ENCODE measurements at regions not wholly inside any gene's neighbourhood (a gene's known extent, or its start where the extent isn't known, plus 50 kb on each side); places are given as distances from the start of the nearest gene placed in this dataset.

DNA sequence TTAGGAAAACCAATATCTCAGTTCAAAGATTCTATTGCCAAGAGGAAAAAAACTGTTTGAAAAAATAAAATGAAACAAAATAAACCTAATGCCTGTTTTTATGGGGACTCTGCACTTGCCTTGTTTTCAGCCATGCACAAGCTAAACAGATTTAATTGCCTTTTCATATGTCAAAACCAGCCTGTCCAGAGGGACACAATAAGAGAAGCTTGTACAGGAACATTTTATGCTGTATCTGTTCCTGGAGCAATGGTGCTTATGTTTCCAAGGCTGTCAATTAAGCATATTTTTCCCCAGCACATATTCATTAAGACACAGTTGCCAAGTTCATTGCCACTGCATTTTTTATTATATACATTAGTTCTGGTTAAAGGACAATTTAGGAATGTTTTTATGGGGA, 470.9 kb downstream of the LRRIQ3 start:
- no TSS peak for BruUV-seq (replicated peaks)
- intact Hi-C loops (cut with micrococcal nuclease) (no loop called here), dilution Hi-C loops (cut with MboI; ENCODE audit: extremely low pct_ligation_motif_present, low sequenced_read_pairs) (no loop called here)
- no peaks in the 10 kb centered on the region for H3K27me3 ChIP-seq (ENCODE audit: control insufficient read depth in 2 of 2, insufficient read depth in 2 of 2, low read length in 2 of 2)
- TF ChIP-seq FOS (IDR thresholded peaks at IDR 0.05; ENCODE audit: borderline replicate concordance, insufficient read depth, low read length) (no peak), GATA2 (IDR thresholded peaks at IDR 0.05; ENCODE audit: insufficient read depth, insufficient read length, low read depth, low read length) (no peak), POLR2A (IDR thresholded peaks at IDR 0.05; ENCODE audit: low read depth, low read length) (no peak), POLR2AphosphoS5 (IDR thresholded peaks at IDR 0.05; ENCODE audit: insufficient read depth, low read depth, low read length) (no peak), JUN (IDR thresholded peaks at IDR 0.05; ENCODE audit: borderline replicate concordance, insufficient read depth, insufficient read length, low read depth) (no peak), MYC (IDR thresholded peaks at IDR 0.05; ENCODE audit: low read depth, low read length) (no peak), MAX (IDR thresholded peaks at IDR 0.05; ENCODE audit: insufficient read depth, insufficient read length) (no peak), EZH2 (IDR thresholded peaks at IDR 0.05; ENCODE audit: borderline replicate concordance, low read depth, low read length, severe bottlenecking) (no peak), CTCF (IDR thresholded peaks at IDR 0.05; ENCODE audit: extremely low read depth in 1 of 2, insufficient read depth in 1 of 2, low read depth in 1 of 2, low read length in 2 of 2) (no peak)
- no peaks in the 10 kb centered on the region for H4K20me1 ChIP-seq (replicated peaks; ENCODE audit: control insufficient read depth, extremely low read depth, insufficient read depth, low read length)
- H3K9ac ChIP-seq (replicated peaks; ENCODE audit: extremely low read depth, insufficient read depth, low read length) = no peak overlapping the region
- no peak overlapping the region for H3K27ac ChIP-seq (ENCODE audit: insufficient read depth, low read depth, low read length)
- ChIA-PET CTCF (no interaction called here), POLR2A (no interaction called here)
- no peak overlapping the region for H3K4me3 ChIP-seq (replicated peaks in 1 of 3; ENCODE audit: insufficient read depth in 1 of 3, low read depth in 1 of 3, low read length in 3 of 3)
- no peaks in the 10 kb centered on the region for H3K36me3 ChIP-seq (ENCODE audit: control insufficient read depth in 2 of 2, extremely low read depth in 1 of 2, insufficient read depth in 2 of 2, low read length in 2 of 2)
- no peaks in the 10 kb centered on the region for H3K4me1 ChIP-seq (ENCODE audit: control insufficient read depth, extremely low read depth, insufficient read depth, low read length)
- FAIRE-seq = no peak
- no peaks in the 10 kb centered on the region for H3K9me3 ChIP-seq (replicated peaks; ENCODE audit: control insufficient read depth, insufficient read depth, low read length)
- no peak overlapping the region for H2AFZ ChIP-seq (ENCODE audit: low read depth, low read length)
- H3K9me1 ChIP-seq (replicated peaks; ENCODE audit: control insufficient read depth, extremely low read depth, insufficient read depth, low read length) = no peaks in the 10 kb centered on the region
- no peak for DNase-seq (ENCODE audit: low read depth, low spot score)
- H3K4me2 ChIP-seq (ENCODE audit: insufficient read depth, low read length) = no peak overlapping the region
- no peaks in the 10 kb centered on the region for H3K79me2 ChIP-seq (ENCODE audit: control insufficient read depth, insufficient read depth, low read length)

All from endothelial cell of umbilical vein (primary cell).